ENCODE measurements at regions not wholly inside any gene's neighbourhood (a gene's known extent, or its start where the extent isn't known, plus 50 kb on each side); places are given as distances from the start of the nearest gene placed in this dataset.

DNA sequence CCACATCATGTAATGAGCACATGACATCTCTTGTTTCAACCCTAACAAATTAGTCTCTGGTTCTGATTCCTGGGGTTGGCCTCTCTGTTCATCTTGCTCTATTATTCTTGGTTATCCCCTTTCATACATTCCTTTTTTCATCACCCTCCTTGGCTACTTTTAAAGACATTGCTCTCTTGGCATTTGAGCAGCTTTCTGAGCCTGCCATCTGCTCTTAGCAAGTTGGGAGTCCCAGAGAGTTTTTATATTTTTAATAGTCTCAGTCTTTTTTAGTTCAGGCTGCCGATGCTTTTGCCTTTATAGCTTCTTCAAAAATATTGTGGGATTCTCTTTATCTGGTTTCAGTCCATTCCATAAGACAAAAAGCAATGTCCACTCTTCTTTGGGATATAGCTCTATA, 1270.9 kb downstream of the ADGRL3 start:
- Histone ChIP-seq H3K4me1 (ENCODE audit: control insufficient read depth, insufficient read depth, low read length) (no peaks in the 10 kb centered on the region), H3K27me3 (replicated peaks in 1 of 2; ENCODE audit: control insufficient read depth in 2 of 2, insufficient read depth in 2 of 2, low read length in 1 of 2) (no peaks in the 10 kb centered on the region), H4K20me1 (ENCODE audit: control insufficient read depth, insufficient read depth) (no peaks in the 10 kb centered on the region), H3K27ac (ENCODE audit: control insufficient read depth, insufficient read depth) (no peak overlapping the region), H3K4me3 (no peak overlapping the region), H3K9me3 (replicated peaks; ENCODE audit: control insufficient read depth, insufficient read depth, low read length) (no peaks in the 10 kb centered on the region), H3K79me2 (ENCODE audit: control insufficient read depth, insufficient read depth, low read length) (no peaks in the 10 kb centered on the region), H2AFZ (ENCODE audit: control insufficient read depth, low read depth, low read length) (no peak overlapping the region), H3K9ac (ENCODE audit: control insufficient read depth, insufficient read depth, low read length) (no peak overlapping the region), H3K36me3 (ENCODE audit: control insufficient read depth in 2 of 2, insufficient read depth in 2 of 2, low read length in 1 of 2) (no peaks in the 10 kb centered on the region), H3K4me2 (ENCODE audit: control insufficient read depth, insufficient read depth) (no peak overlapping the region)
- ATAC-seq (no peak), FAIRE-seq (no peak), DNase-seq (ENCODE audit: low read depth, low spot score) (no peak)
- no TSS peak for BruUV-seq (replicated peaks)
- ChIA-PET SMC1A (ENCODE audit: uncharacterized antibody, unreplicated experiment) (interaction anchor here (0.7 to 1.4 kb wide), 3 partner anchors 14 to 30 kb away, joined by 3 to 5 read pairs (median 4); no protein-coding TSS in a partner anchor), CTCF (no interaction called here), POLR2A (no interaction called here), RAD21 (ENCODE audit: unreplicated experiment) (no interaction called here)
- intact Hi-C loops (cut with micrococcal nuclease; ENCODE audit: unreplicated experiment) (no loop called here), in situ Hi-C loops (cut with MboI) (no loop called here)
- WGBS (ENCODE audit: insufficient coverage, insufficient replicate concordance, low lambda C conversion rate, missing lambda C conversion rate), result 100% methylated on average over 1 of the region's 1 CpG
- no peak for TF ChIP-seq ASH2L (IDR thresholded peaks at IDR 0.05; ENCODE audit: borderline replicate concordance, low read depth)
- no peak for TF ChIP-seq CHD1 (IDR thresholded peaks at IDR 0.05; ENCODE audit: low read depth, low read length)
- TF ChIP-seq FOXM1 (IDR thresholded peaks at IDR 0.05; ENCODE audit: low read depth, low read length), result no peak
- TF ChIP-seq ZNF384 (IDR thresholded peaks at IDR 0.05; ENCODE audit: borderline replicate concordance, low read depth, low read length), result no peak
- no peak for TF ChIP-seq ATF7 (IDR thresholded peaks at IDR 0.05; ENCODE audit: low read depth)
- no peak for TF ChIP-seq MEF2B (IDR thresholded peaks at IDR 0.05; ENCODE audit: partially characterized antibody, poor library complexity, severe bottlenecking)
- TF ChIP-seq, protein P1, sequence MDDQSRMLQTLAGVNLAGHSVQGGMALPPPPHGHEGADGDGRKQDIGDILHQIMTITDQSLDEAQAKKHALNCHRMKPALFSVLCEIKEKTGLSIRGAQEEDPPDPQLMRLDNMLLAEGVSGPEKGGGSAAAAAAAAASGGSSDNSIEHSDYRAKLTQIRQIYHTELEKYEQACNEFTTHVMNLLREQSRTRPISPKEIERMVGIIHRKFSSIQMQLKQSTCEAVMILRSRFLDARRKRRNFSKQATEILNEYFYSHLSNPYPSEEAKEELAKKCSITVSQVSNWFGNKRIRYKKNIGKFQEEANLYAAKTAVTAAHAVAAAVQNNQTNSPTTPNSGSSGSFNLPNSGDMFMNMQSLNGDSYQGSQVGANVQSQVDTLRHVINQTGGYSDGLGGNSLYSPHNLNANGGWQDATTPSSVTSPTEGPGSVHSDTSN (IDR thresholded peaks at IDR 0.05; ENCODE audit: insufficient replicate concordance, low read depth, low read length), result no peak
- no peak for TF ChIP-seq BRCA1 (IDR thresholded peaks at IDR 0.05; ENCODE audit: low read depth, low read length)
- TF ChIP-seq SMAD1 (IDR thresholded peaks at IDR 0.05; ENCODE audit: low read depth, partially characterized antibody), result no peak
- TF ChIP-seq EZH2 (IDR thresholded peaks at IDR 0.05; ENCODE audit: borderline replicate concordance, control insufficient read depth, low read depth, low read length), result no peak
- no peak for TF ChIP-seq ZSCAN29 (IDR thresholded peaks at IDR 0.05)
- TF ChIP-seq RAD51 (IDR thresholded peaks at IDR 0.05), result no peak
- TF ChIP-seq ZBTB33 (IDR thresholded peaks at IDR 0.05), result no peak
- no peak for TF ChIP-seq SUPT20H (IDR thresholded peaks at IDR 0.05; ENCODE audit: borderline replicate concordance, control insufficient read depth, low read depth, low read length)
- TF ChIP-seq RB1 (IDR thresholded peaks at IDR 0.05; ENCODE audit: borderline replicate concordance), result no peak
- no peak for TF ChIP-seq GATAD2B (conservative IDR thresholded peaks at IDR 0.05; ENCODE audit: low read depth)
- TF ChIP-seq RELA (IDR thresholded peaks at IDR 0.05; ENCODE audit: borderline replicate concordance, partially characterized antibody), result no peak

Data from GM12878 (cell line).